ENCODE measurements at regions not wholly inside any gene's neighbourhood (a gene's known extent, or its start where the extent isn't known, plus 50 kb on each side); places are given as distances from the start of the nearest gene placed in this dataset.
A peak's percentile ranks its signal among the peaks of the same experiment; 100 is the strongest.

DNA sequence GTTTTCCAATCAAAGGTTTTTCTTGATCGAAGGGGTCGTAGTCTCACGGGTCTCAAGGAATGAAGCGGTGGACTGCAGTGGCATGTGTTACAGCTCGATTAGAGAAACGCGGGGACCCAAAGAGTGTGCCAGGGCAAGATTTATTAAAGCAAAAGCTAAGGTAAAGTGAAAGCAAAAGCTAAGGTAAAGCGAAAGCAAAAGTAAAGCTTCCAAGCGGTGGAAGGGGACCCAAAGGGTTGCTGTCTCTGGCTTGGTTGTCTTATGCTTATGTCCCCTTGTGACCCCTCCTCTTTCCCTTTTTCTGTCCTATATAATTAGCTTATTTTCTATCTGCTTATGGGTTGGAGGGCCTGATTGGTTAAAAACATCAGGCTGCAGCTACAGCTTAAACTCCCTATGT is 126.4 kb downstream of the TMSB4Y start:
- ATAC-seq (ENCODE audit: poor library complexity) (no peak), DNase-seq (peak in 1 of 14 experiments; percentile 24)
- Mint-ChIP-seq H3K9me3 (peaks cover 3% of the 10 kb centered on the region), H3K36me3 (ENCODE audit: low read depth) (no peaks in the 10 kb centered on the region), H3K27me3 (no peaks in the 10 kb centered on the region), H3K4me1 (ENCODE audit: low read depth) (no peaks in the 10 kb centered on the region), H3K4me3 (no peak overlapping the region), H3K27ac (no peak overlapping the region)
- intact Hi-C loops (cut with DNase I, micrococcal nuclease): loop anchor here in 1 of 2 experiments (5.0 kb wide), 1 partner anchor 1482 kb away; no protein-coding TSS in a partner anchor
- H3K9me3 ChIP-seq (ENCODE audit: control insufficient read depth in 1 of 2, insufficient read depth in 1 of 2, low read length in 2 of 2): peaks cover 0 to 6% of the 10 kb centered on the region in 2 experiments
- TF ChIP-seq, protein P1, sequence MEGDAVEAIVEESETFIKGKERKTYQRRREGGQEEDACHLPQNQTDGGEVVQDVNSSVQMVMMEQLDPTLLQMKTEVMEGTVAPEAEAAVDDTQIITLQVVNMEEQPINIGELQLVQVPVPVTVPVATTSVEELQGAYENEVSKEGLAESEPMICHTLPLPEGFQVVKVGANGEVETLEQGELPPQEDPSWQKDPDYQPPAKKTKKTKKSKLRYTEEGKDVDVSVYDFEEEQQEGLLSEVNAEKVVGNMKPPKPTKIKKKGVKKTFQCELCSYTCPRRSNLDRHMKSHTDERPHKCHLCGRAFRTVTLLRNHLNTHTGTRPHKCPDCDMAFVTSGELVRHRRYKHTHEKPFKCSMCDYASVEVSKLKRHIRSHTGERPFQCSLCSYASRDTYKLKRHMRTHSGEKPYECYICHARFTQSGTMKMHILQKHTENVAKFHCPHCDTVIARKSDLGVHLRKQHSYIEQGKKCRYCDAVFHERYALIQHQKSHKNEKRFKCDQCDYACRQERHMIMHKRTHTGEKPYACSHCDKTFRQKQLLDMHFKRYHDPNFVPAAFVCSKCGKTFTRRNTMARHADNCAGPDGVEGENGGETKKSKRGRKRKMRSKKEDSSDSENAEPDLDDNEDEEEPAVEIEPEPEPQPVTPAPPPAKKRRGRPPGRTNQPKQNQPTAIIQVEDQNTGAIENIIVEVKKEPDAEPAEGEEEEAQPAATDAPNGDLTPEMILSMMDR (IDR thresholded peaks at IDR 0.05): no peak
- no peaks in the 10 kb centered on the region for H3K36me3 ChIP-seq (ENCODE audit: insufficient read depth, low read length)
- ChIA-PET POLR2A (no interaction called here), CTCF (no interaction called here)
- H3K4me3 ChIP-seq (ENCODE audit: low read length): no peak overlapping the region
- H3K27me3 ChIP-seq (ENCODE audit: control insufficient read depth in 1 of 2, insufficient read depth in 2 of 2, low read length in 2 of 2): no peaks in the 10 kb centered on the region
- no peaks in the 10 kb centered on the region for H3K4me1 ChIP-seq (ENCODE audit: insufficient read depth, low read length)
- H3K27ac ChIP-seq (ENCODE audit: low read depth in 1 of 2, low read length in 2 of 2): no peak overlapping the region

DNA sequence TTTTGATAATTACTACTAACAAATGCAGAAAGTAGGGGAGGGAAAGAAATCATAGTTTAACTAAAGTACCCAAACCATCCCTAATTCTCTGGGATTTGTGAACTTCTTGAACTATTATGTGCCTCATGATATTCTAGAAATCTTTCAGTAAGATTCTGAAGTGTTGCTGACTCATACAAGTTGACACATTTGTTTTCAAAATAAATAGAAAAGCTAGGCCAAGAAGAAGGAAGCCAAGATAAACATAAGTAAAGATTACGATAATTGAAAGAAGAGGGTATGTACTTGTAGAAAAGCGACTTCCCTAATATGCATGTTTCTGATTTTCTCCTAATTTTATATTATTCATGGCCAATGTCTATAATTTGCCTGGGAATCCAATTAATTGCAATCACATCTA is 140.7 kb downstream of the TMSB4Y start:
- DNase-seq (no peak), ATAC-seq (ENCODE audit: poor library complexity) (no peak)
- no peaks in the 10 kb centered on the region for H3K27me3 Mint-ChIP-seq
- no peak overlapping the region for H3K4me3 Mint-ChIP-seq
- ChIA-PET POLR2A (no interaction called here), CTCF (no interaction called here)
- Histone ChIP-seq H3K27me3 (ENCODE audit: control insufficient read depth in 1 of 2, insufficient read depth in 2 of 2, low read length in 2 of 2) (no peaks in the 10 kb centered on the region), H3K27ac (ENCODE audit: low read depth in 1 of 2, low read length in 2 of 2) (no peak overlapping the region), H3K4me3 (ENCODE audit: low read length) (no peak overlapping the region), H3K36me3 (ENCODE audit: insufficient read depth, low read length) (no peaks in the 10 kb centered on the region), H3K4me1 (ENCODE audit: insufficient read depth, low read length) (no peaks in the 10 kb centered on the region), H3K9me3 (ENCODE audit: control insufficient read depth in 1 of 2, insufficient read depth in 1 of 2, low read length in 2 of 2) (no peaks in the 10 kb centered on the region)
- no peak overlapping the region for H3K27ac Mint-ChIP-seq
- H3K4me1 Mint-ChIP-seq (ENCODE audit: low read depth): no peaks in the 10 kb centered on the region
- intact Hi-C loops (cut with DNase I, micrococcal nuclease): no loop called here
- peaks cover 2% of the 10 kb centered on the region for H3K9me3 Mint-ChIP-seq
- TF ChIP-seq, protein P1 (IDR thresholded peaks at IDR 0.05): no peak
- H3K36me3 Mint-ChIP-seq (ENCODE audit: low read depth): peaks cover 26% of the 10 kb centered on the region

DNA sequence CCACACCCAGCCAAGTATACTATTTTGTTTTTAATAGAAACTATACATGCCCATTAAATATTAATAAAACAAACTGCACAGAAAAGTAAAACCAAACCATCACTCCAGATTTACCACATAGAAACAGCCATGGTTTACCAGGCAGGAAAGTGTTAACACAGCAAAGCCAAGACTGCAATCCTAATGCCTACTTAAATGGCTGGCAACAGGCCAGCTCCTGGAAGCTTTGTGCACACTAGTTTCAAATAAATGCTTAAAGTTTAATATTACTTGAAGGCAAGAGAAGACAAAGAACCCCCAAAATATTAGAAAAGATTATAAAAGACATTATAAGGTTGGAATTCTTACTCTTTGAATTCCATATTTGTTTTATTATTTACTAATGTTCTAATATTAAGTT is 141.0 kb downstream of the VCY start:
- Histone ChIP-seq H3K4me3 (ENCODE audit: low read length) (no peak overlapping the region), H3K27me3 (ENCODE audit: control insufficient read depth in 1 of 2, insufficient read depth in 2 of 2, low read length in 2 of 2) (no peaks in the 10 kb centered on the region), H3K27ac (ENCODE audit: low read depth in 1 of 2, low read length in 2 of 2) (no peak overlapping the region), H3K4me1 (ENCODE audit: insufficient read depth, low read length) (no peaks in the 10 kb centered on the region), H3K9me3 (ENCODE audit: control insufficient read depth in 1 of 2, insufficient read depth in 1 of 2, low read length in 2 of 2) (no peaks in the 10 kb centered on the region), H3K36me3 (ENCODE audit: insufficient read depth, low read length) (no peaks in the 10 kb centered on the region)
- ChIA-PET POLR2A (no interaction called here), CTCF (no interaction called here)
- Mint-ChIP-seq H3K4me3 (no peak overlapping the region), H3K27me3 (no peaks in the 10 kb centered on the region), H3K36me3 (ENCODE audit: low read depth) (peaks cover 26% of the 10 kb centered on the region), H3K27ac (no peak overlapping the region), H3K9me3 (peaks cover 2% of the 10 kb centered on the region), H3K4me1 (ENCODE audit: low read depth) (no peaks in the 10 kb centered on the region)
- intact Hi-C loops (cut with DNase I, micrococcal nuclease): no loop called here
- TF ChIP-seq, protein P1 (IDR thresholded peaks at IDR 0.05): no peak
- ATAC-seq (ENCODE audit: poor library complexity) (no peak), DNase-seq (no peak)
